Loucy (cell line): ENCODE measurements at regions not wholly inside any gene's neighbourhood (a gene's known extent, or its start where the extent isn't known, plus 50 kb on each side); places are given as distances from the start of the nearest gene placed in this dataset.

ENCODE experiments used
- CTCF ChIP-seq: fragments of 200-600 bp; sonication (generic); conservative IDR thresholded peaks from 2 replicates; pipeline ENCODE4 v1.5.1; 2014; ENCODE audit warnings: mild to moderate bottlenecking, antibody characterized with exemption, low read length
- EZH2phosphoT487 ChIP-seq: fragments of 200-600 bp; IDR thresholded peaks from 2 replicates; pipeline ENCODE4 v1.6.1; 2018; ENCODE audit warnings: antibody characterized with exemption, mild to moderate bottlenecking, moderate library complexity, borderline replicate concordance

- TF ChIP-seq CTCF (no peak), EZH2phosphoT487 (no peak)
Measured at GRCh38 chr1:221515496-221515895, 226.4 kb downstream of the DUSP10 start.
